ENCODE measurements at regions not wholly inside any gene's neighbourhood (a gene's known extent, or its start where the extent isn't known, plus 50 kb on each side); places are given as distances from the start of the nearest gene placed in this dataset.

- ATAC-seq (no peak), DNase-seq (ENCODE audit: extremely low read depth in 1 of 4, low spot score in 3 of 4) (no peak), FAIRE-seq (no peak)
- TF ChIP-seq EZH2 (IDR thresholded peaks at IDR 0.05; ENCODE audit: borderline replicate concordance, low read depth, low read length) (no peak), ZNF830 (CRISPR knock-in tag; IDR thresholded peaks at IDR 0.05) (no peak), HDAC6 (IDR thresholded peaks at IDR 0.05; ENCODE audit: low read depth, low read length) (no peak), TRIM24 (IDR thresholded peaks at IDR 0.05) (no peak)
- no peaks in the 10 kb centered on the region for H3K4me1 ChIP-seq (replicated peaks in 1 of 2; ENCODE audit: control insufficient read depth in 2 of 2, insufficient read depth in 2 of 2, low read length in 2 of 2)
- no peak overlapping the region for H3K4me3 ChIP-seq
- no peak overlapping the region for H2AFZ ChIP-seq (ENCODE audit: low read depth, low read length)
- H3K9me1 ChIP-seq (ENCODE audit: control insufficient read depth, insufficient read depth, low read length) = no peaks in the 10 kb centered on the region
- intact Hi-C loops (cut with micrococcal nuclease) = no loop called here
- H3K79me2 ChIP-seq (ENCODE audit: control insufficient read depth, insufficient read depth, low read length) = no peaks in the 10 kb centered on the region
- in situ Hi-C loops (cut with MboI) = no loop called here
- no peaks in the 10 kb centered on the region for H3K27me3 ChIP-seq (ENCODE audit: control insufficient read depth in 2 of 2, insufficient read depth in 2 of 2, low read length in 2 of 2)
- H3K27ac ChIP-seq (ENCODE audit: extremely low read depth, low read depth, low read length) = no peak overlapping the region
- ChIA-PET POLR2A (no interaction called here), CTCF (ENCODE audit: low intra/inter-chr PET ratio) (no interaction called here)
- no peaks in the 10 kb centered on the region for H4K20me1 ChIP-seq (replicated peaks; ENCODE audit: control insufficient read depth, insufficient read depth, low read length)
- H3K9me3 ChIP-seq (replicated peaks; ENCODE audit: control insufficient read depth, insufficient read depth, low read depth, low read length) = no peaks in the 10 kb centered on the region
- H3K4me2 ChIP-seq (ENCODE audit: insufficient read depth, low read length) = no peak overlapping the region
- H3K9ac ChIP-seq (ENCODE audit: insufficient read depth in 1 of 2, low read depth in 2 of 2, low read length in 2 of 2) = no peak overlapping the region
- no TSS peak for BruUV-seq (replicated peaks)
- no peaks in the 10 kb centered on the region for H3K36me3 ChIP-seq (ENCODE audit: control insufficient read depth, insufficient read depth, low read length)
- WGBS (ENCODE audit: insufficient coverage, low coverage, missing lambda C conversion rate) = 0% methylated on average over 2 of the region's 2 CpGs
These were observed 1151.9 kb downstream of the SLITRK5 start for GRCh38 chr13:88823114-88823513.

- H3K36me3 ChIP-seq (ENCODE audit: control insufficient read depth, insufficient read depth, low read length) = no peaks in the 10 kb centered on the region
- CTCF ChIA-PET (ENCODE audit: low intra/inter-chr PET ratio) = no interaction called here
- H2AFZ ChIP-seq (ENCODE audit: low read depth, low read length) = no peak overlapping the region
- no peaks in the 10 kb centered on the region for H3K79me2 ChIP-seq (ENCODE audit: control insufficient read depth, insufficient read depth, low read length)
- POLR2A ChIA-PET = no interaction called here
- no peaks in the 10 kb centered on the region for H4K20me1 ChIP-seq (replicated peaks; ENCODE audit: control insufficient read depth, insufficient read depth, low read length)
- H3K4me1 ChIP-seq (replicated peaks in 1 of 2; ENCODE audit: control insufficient read depth in 2 of 2, insufficient read depth in 2 of 2, low read length in 2 of 2) = no peaks in the 10 kb centered on the region
- no peaks in the 10 kb centered on the region for H3K9me1 ChIP-seq (ENCODE audit: control insufficient read depth, insufficient read depth, low read length)
- WGBS (ENCODE audit: insufficient coverage, low coverage, missing lambda C conversion rate) = 0% methylated on average over 4 of the region's 4 CpGs
- in situ Hi-C loops (cut with MboI) (no loop called here), intact Hi-C loops (cut with micrococcal nuclease) (no loop called here)
- H3K4me3 ChIP-seq = no peak overlapping the region
- H3K27ac ChIP-seq (ENCODE audit: extremely low read depth, low read depth, low read length) = no peak overlapping the region
- no peak overlapping the region for H3K9ac ChIP-seq (ENCODE audit: insufficient read depth in 1 of 2, low read depth in 2 of 2, low read length in 2 of 2)
- no peak for FAIRE-seq
- BruUV-seq (replicated peaks) = no TSS peak
- H3K27me3 ChIP-seq (ENCODE audit: control insufficient read depth in 2 of 2, insufficient read depth in 2 of 2, low read length in 2 of 2) = no peaks in the 10 kb centered on the region
- no peak for DNase-seq (ENCODE audit: extremely low read depth in 1 of 4, low spot score in 3 of 4)
- H3K4me2 ChIP-seq (ENCODE audit: insufficient read depth, low read length) = no peak overlapping the region
- no peaks in the 10 kb centered on the region for H3K9me3 ChIP-seq (replicated peaks; ENCODE audit: control insufficient read depth, insufficient read depth, low read depth, low read length)
- ATAC-seq = no peak
- TF ChIP-seq MEIS2 (IDR thresholded peaks at IDR 0.05; ENCODE audit: partially characterized antibody) = no peak
- no peak for TF ChIP-seq ZNF318 (IDR thresholded peaks at IDR 0.05; ENCODE audit: borderline replicate concordance in 1 of 2, low read depth in 1 of 2)
- TF ChIP-seq CREB1 (IDR thresholded peaks at IDR 0.05) = no peak
- no peak for TF ChIP-seq CREB1 (CRISPR knock-in tag; IDR thresholded peaks at IDR 0.05)
- TF ChIP-seq MLX (CRISPR knock-in tag; conservative IDR thresholded peaks at IDR 0.05) = no peak
These were observed 1153.0 kb downstream of the SLITRK5 start for GRCh38 chr13:88824218-88824617.

All from K562 (cell line).